Colonic mucosa (tissue), 4 donors: ENCODE measurements at regions not wholly inside any gene's neighbourhood (a gene's known extent, or its start where the extent isn't known, plus 50 kb on each side); places are given as distances from the start of the nearest gene placed in this dataset.

Experiments
- DNase-seq: peaks from one replicate; pipeline ENCODE4 v3.0.0-alpha.2; 2020
- H3K27ac ChIP-seq: fragments of 200-600 bp; one replicate; pipeline ENCODE4 v1.8.0; 2021
- H3K27me3 ChIP-seq: fragments of 200-600 bp; one replicate; pipeline ENCODE4 v1.8.0; 2021
- H3K36me3 ChIP-seq: fragments of 200-600 bp; one replicate; pipeline ENCODE4 v1.8.0; 2021
- H3K4me1 ChIP-seq: fragments of 200-600 bp; one replicate; pipeline ENCODE4 v1.8.0; 2021; ENCODE audit warnings: mild to moderate bottlenecking
- H3K4me3 ChIP-seq: fragments of 200-600 bp; one replicate; pipeline ENCODE4 v1.8.0; 2021
- H3K9ac ChIP-seq, 2 donors: one replicate each; pipeline ENCODE4 v1.7.0; 2013; ENCODE audit warnings: control low read depth in 2 of 2, low read depth in 2 of 2, low read length in 2 of 2
- H3K9me3 ChIP-seq: fragments of 200-600 bp; one replicate; pipeline ENCODE4 v1.8.0; 2021
- CTCF ChIP-seq: fragments of 200-600 bp; IDR thresholded peaks from one replicate; pipeline ENCODE4 v1.8.0; 2022; ENCODE audit warnings: antibody characterized with exemption, mild to moderate bottlenecking
- intact Hi-C: fragments of 100-400 bp; cut with DNase I; formaldehyde crosslinking; loops from one replicate; pipeline ENCODE4 v1.14.1; 2022
- donor health status: healthy.
- donor health status: DM: no; HTN: no; CAD: no.
- donor health status: DM: no; HTN: no; CAD: no.

GRCh38 chrX:104324461-104325212 lies 69.9 kb upstream of the ESX1 start:
- H3K27ac ChIP-seq: no peak overlapping the region
- H3K9me3 ChIP-seq: no peaks in the 10 kb centered on the region
- TF ChIP-seq CTCF: no peak
- H3K4me3 ChIP-seq: no peak overlapping the region
- H3K36me3 ChIP-seq: no peaks in the 10 kb centered on the region
- no peaks in the 10 kb centered on the region for H3K4me1 ChIP-seq
- no peak overlapping the region for H3K9ac ChIP-seq
- no peaks in the 10 kb centered on the region for H3K27me3 ChIP-seq
- no peak for DNase-seq
- intact Hi-C loops: no loop called here

- Histone ChIP-seq H3K9me3 (no peaks in the 10 kb centered on the region), H3K4me3 (no peak overlapping the region), H3K9ac (no peak overlapping the region), H3K27ac (peak overlapping the region; percentile 5), H3K36me3 (no peaks in the 10 kb centered on the region), H3K4me1 (no peaks in the 10 kb centered on the region), H3K27me3 (no peaks in the 10 kb centered on the region)
- TF ChIP-seq CTCF: no peak
- intact Hi-C loops: no loop called here
- DNase-seq: no peak
These were observed 64.6 kb upstream of the ESX1 start for GRCh38 chrX:104319346-104319745.

GRCh38 chrX:104318330-104319009 lies 63.7 kb upstream of the ESX1 start:
- H3K27ac ChIP-seq: peak overlapping the region; percentile 39

GRCh38 chrX:104316739-104317138 lies 62.0 kb upstream of the ESX1 start:
- no peak overlapping the region for H3K4me3 ChIP-seq
- no peak overlapping the region for H3K9ac ChIP-seq
- no peaks in the 10 kb centered on the region for H3K4me1 ChIP-seq
- intact Hi-C loops: no loop called here
- no peaks in the 10 kb centered on the region for H3K36me3 ChIP-seq
- no peak for TF ChIP-seq CTCF
- DNase-seq: no peak
- no peak overlapping the region for H3K27ac ChIP-seq
- H3K9me3 ChIP-seq: no peaks in the 10 kb centered on the region
- H3K27me3 ChIP-seq: no peaks in the 10 kb centered on the region

More at GRCh38 chrX:104318330-104319009, 63.7 kb upstream of the ESX1 start:
- intact Hi-C loops: no loop called here
- peak; percentile 79 for DNase-seq
- Histone ChIP-seq H3K9me3 (no peaks in the 10 kb centered on the region), H3K27me3 (no peaks in the 10 kb centered on the region), H3K36me3 (no peaks in the 10 kb centered on the region), H3K4me3 (no peak overlapping the region), H3K4me1 (no peaks in the 10 kb centered on the region), H3K9ac (no peak overlapping the region)
- no peak for TF ChIP-seq CTCF

- no peak for TF ChIP-seq CTCF
- Histone ChIP-seq H3K27me3 (no peaks in the 10 kb centered on the region), H3K9ac (no peak overlapping the region), H3K4me3 (no peak overlapping the region), H3K36me3 (no peaks in the 10 kb centered on the region), H3K9me3 (no peaks in the 10 kb centered on the region), H3K4me1 (no peaks in the 10 kb centered on the region), H3K27ac (no peak overlapping the region)
- intact Hi-C loops: no loop called here
- DNase-seq: no peak
These were observed 60.8 kb upstream of the ESX1 start for GRCh38 chrX:104315555-104315954.
